ENCODE measurements at regions not wholly inside any gene's neighbourhood (a gene's known extent, or its start where the extent isn't known, plus 50 kb on each side); places are given as distances from the start of the nearest gene placed in this dataset.

DNA sequence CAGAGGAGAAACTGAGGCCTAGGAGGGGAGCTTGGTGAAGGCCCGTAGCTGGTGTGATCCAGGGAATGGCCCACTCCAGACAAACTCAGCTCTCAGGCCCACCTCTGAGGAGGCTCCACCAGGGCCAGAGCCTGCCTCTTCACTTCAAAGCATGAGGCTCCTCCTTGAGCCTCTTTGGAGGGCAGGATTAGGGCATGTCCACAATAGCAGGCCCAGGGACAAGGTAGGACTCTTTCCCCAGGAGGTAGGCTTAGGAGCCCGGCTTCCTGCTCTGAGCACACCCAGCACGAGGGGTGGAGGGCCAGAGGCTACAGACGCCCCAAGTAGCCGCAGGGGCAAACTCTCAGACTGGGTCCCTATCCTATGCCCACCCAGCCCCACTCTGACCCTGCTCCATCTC is 164.6 kb upstream of the ZMIZ1 start:
- TF ChIP-seq SIN3A (IDR thresholded peaks at IDR 0.05; ENCODE audit: borderline replicate concordance, insufficient read depth, low read length) (no peak), FOXP2 (optimal IDR thresholded peaks at IDR 0.05; ENCODE audit: borderline replicate concordance, extremely low read depth, extremely low read length, insufficient read depth) (no peak)

DNA sequence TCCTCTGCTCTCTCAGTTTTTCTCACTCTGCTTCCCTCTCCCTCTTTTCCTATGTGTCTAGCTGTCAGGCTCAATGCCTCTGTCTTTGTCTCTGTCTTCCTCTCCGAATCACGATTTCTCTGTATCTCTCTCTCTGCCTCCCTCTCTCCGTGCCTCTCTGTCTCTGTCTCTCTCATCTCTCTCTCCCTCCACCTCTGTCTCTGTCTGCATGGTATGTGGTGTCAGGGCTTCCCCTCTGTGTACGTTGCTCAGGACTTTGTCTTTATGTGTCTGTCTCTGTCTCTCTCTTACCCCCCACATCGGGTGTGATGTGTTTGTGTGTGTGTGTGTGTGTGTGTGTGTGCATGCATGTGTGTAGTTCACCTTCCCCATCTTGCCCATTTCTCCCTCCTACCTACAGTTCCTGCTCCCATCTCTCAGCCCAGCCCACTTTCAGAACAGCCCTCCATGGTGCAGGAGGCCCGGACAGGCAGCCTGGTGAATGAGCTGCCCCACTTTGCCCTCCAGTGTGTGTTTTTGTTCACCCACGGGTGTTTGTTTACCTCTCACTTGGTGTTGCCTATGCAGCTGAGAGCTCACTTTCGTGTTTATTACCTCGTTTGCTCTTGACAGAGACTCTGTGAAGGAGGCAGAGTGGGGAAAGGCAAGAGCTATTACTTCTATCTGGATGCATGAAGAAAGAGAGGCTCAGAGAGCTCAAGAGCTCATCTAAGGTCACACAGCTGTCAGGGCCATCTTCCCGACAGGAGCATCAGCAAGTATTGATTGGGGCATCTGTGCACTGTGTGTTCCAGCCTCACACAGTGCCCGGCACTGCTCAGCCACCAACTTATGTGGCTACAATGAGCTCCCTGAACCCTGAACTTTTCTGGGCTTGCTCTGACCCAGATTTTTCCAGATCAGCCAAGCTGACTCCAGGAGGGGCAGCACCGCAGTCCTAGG is 163.5 kb upstream of the ZMIZ1 start:
- TF ChIP-seq TAF1 (IDR thresholded peaks at IDR 0.05; ENCODE audit: borderline replicate concordance, insufficient read depth, low read length): no peak
- no peak for TF ChIP-seq SIN3A (IDR thresholded peaks at IDR 0.05; ENCODE audit: borderline replicate concordance, insufficient read depth, low read length)
- TF ChIP-seq POLR2AphosphoS5 (IDR thresholded peaks at IDR 0.05; ENCODE audit: low read depth, low read length): no peak
- no peak for TF ChIP-seq FOXP2 (optimal IDR thresholded peaks at IDR 0.05; ENCODE audit: borderline replicate concordance, extremely low read depth, extremely low read length, insufficient read depth)
- TF ChIP-seq, protein P1, sequence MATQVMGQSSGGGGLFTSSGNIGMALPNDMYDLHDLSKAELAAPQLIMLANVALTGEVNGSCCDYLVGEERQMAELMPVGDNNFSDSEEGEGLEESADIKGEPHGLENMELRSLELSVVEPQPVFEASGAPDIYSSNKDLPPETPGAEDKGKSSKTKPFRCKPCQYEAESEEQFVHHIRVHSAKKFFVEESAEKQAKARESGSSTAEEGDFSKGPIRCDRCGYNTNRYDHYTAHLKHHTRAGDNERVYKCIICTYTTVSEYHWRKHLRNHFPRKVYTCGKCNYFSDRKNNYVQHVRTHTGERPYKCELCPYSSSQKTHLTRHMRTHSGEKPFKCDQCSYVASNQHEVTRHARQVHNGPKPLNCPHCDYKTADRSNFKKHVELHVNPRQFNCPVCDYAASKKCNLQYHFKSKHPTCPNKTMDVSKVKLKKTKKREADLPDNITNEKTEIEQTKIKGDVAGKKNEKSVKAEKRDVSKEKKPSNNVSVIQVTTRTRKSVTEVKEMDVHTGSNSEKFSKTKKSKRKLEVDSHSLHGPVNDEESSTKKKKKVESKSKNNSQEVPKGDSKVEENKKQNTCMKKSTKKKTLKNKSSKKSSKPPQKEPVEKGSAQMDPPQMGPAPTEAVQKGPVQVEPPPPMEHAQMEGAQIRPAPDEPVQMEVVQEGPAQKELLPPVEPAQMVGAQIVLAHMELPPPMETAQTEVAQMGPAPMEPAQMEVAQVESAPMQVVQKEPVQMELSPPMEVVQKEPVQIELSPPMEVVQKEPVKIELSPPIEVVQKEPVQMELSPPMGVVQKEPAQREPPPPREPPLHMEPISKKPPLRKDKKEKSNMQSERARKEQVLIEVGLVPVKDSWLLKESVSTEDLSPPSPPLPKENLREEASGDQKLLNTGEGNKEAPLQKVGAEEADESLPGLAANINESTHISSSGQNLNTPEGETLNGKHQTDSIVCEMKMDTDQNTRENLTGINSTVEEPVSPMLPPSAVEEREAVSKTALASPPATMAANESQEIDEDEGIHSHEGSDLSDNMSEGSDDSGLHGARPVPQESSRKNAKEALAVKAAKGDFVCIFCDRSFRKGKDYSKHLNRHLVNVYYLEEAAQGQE (IDR thresholded peaks at IDR 0.05; ENCODE audit: insufficient read depth in 1 of 2, low read depth in 2 of 2, low read length in 2 of 2): no peak

DNA sequence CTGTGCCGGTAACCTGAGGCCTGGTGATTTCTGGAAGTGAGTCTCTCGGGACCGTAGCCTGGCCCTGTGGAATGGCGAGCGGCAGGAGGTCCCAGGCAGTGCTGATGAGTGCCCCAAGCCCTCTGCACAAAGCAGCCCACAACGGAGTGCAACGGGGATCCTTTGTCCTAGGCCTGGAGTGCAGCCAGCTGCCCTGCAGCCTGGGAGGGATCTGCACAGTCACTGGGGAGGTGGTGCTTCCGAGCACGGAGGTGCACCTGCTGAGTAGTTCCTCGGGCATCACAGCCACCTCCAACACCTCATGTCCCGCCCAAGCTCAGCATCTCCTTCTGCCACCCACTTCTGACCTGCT is 162.8 kb upstream of the ZMIZ1 start:
- TF ChIP-seq, protein P1 (IDR thresholded peaks at IDR 0.05; ENCODE audit: insufficient read depth in 1 of 2, low read depth in 2 of 2, low read length in 2 of 2): no peak
- no peak for TF ChIP-seq FOXP2 (optimal IDR thresholded peaks at IDR 0.05; ENCODE audit: borderline replicate concordance, extremely low read depth, extremely low read length, insufficient read depth)
- no peak for TF ChIP-seq TAF1 (IDR thresholded peaks at IDR 0.05; ENCODE audit: borderline replicate concordance, insufficient read depth, low read length)
- TF ChIP-seq POLR2AphosphoS5 (IDR thresholded peaks at IDR 0.05; ENCODE audit: low read depth, low read length): no peak
- TF ChIP-seq SIN3A (IDR thresholded peaks at IDR 0.05; ENCODE audit: borderline replicate concordance, insufficient read depth, low read length): no peak

GRCh38 chr10:78906734-78907390 is 161.9 kb upstream of the ZMIZ1 start:
- no peak for TF ChIP-seq SIN3A (IDR thresholded peaks at IDR 0.05; ENCODE audit: borderline replicate concordance, insufficient read depth, low read length)
- no peak for TF ChIP-seq FOXP2 (optimal IDR thresholded peaks at IDR 0.05; ENCODE audit: borderline replicate concordance, extremely low read depth, extremely low read length, insufficient read depth)
- TF ChIP-seq TAF1 (IDR thresholded peaks at IDR 0.05; ENCODE audit: borderline replicate concordance, insufficient read depth, low read length): no peak
- TF ChIP-seq, protein P1 (IDR thresholded peaks at IDR 0.05; ENCODE audit: insufficient read depth in 1 of 2, low read depth in 2 of 2, low read length in 2 of 2): no peak
- TF ChIP-seq POLR2AphosphoS5 (IDR thresholded peaks at IDR 0.05; ENCODE audit: low read depth, low read length): no peak

DNA sequence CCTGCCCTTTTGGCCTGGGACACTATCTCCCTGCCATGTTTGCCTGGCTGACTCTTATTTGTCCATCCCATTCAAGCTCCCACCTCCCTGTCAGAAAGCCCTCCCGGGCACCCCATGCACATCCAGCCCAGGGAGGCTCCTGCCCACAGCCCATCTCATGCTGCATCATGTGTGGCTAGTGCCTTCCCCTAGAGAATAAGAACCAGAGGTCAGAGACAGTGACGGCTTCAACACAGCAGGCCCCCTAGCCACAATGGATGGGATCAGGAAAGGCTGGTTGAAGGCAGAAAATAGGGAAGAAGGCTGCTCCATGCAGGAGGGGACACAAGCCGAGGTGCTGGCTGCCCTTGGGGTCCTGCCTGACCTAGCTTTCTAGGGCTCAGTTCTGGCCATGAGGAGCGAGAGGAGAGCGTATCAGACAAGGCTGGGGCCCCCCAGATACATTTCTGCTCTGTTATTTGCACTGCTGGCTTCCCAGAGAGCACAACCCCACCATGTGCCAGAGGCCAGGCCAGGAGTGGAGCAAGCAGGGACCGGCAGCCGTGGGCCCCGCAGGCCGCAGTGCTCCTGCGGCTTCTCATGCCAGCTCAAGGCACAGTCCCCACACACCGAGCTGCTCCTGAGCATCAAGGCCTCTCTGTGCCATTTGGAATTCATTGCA is 161.1 kb upstream of the ZMIZ1 start:
- TF ChIP-seq SIN3A (IDR thresholded peaks at IDR 0.05; ENCODE audit: borderline replicate concordance, insufficient read depth, low read length): no peak
- TF ChIP-seq POLR2AphosphoS5 (IDR thresholded peaks at IDR 0.05; ENCODE audit: low read depth, low read length): no peak
- TF ChIP-seq FOXP2 (optimal IDR thresholded peaks at IDR 0.05; ENCODE audit: borderline replicate concordance, extremely low read depth, extremely low read length, insufficient read depth): no peak
- TF ChIP-seq, protein P1 (IDR thresholded peaks at IDR 0.05; ENCODE audit: insufficient read depth in 1 of 2, low read depth in 2 of 2, low read length in 2 of 2): no peak
- TF ChIP-seq TAF1 (IDR thresholded peaks at IDR 0.05; ENCODE audit: borderline replicate concordance, insufficient read depth, low read length): no peak
